ENCODE measurements at regions not wholly inside any gene's neighbourhood (a gene's known extent, or its start where the extent isn't known, plus 50 kb on each side); places are given as distances from the start of the nearest gene placed in this dataset.

- TF ChIP-seq CTCF (IDR thresholded peaks at IDR 0.05), result no peak
- TF ChIP-seq POLR2A (IDR thresholded peaks at IDR 0.05), result no peak
- TF ChIP-seq POLR2AphosphoS5 (IDR thresholded peaks at IDR 0.05), result no peak
Measured at GRCh38 chr1:222019029-222019428, 277.1 kb upstream of the DUSP10 start.

Measured in prostate gland (tissue), 2 donors.